IMR-90 (cell line): ENCODE measurements at regions not wholly inside any gene's neighbourhood (a gene's known extent, or its start where the extent isn't known, plus 50 kb on each side); places are given as distances from the start of the nearest gene placed in this dataset.

Experiments
- ATAC-seq: fragments of 200-7000 bp; cut with Tn5 transposase; 2 replicates; pipeline ENCODE4 v1.9.1; 2020; ENCODE audit warnings: low read depth, mild to moderate bottlenecking, moderate library complexity
- BruUV-seq: library from RNA; stranded (reverse); fragments of 400-500 nt; replicated peaks from 2 replicates; lab custom pipeline; 2021; lab: Mats Ljungman, UMichigan
- CTCF ChIA-PET: fragments of 300-600 bp; formaldehyde crosslinking; extraction: SDS; loops from one replicate; lab custom pipeline; 2021; ENCODE audit warnings: antibody characterized with exemption; lab: Yijun Ruan, JAX
- POLR2A ChIA-PET: fragments of 300-600 bp; sonication (Branson Sonifier 250); formaldehyde crosslinking; loops from one replicate; lab custom pipeline; 2022; ENCODE audit warnings: antibody characterized with exemption; ENCODE audit not compliant: unreplicated experiment; lab: Charles Lee
- DNase-seq: peaks from one replicate; pipeline ENCODE4 v3.0.0; 2013
- H2AFZ ChIP-seq: replicated peaks from 2 replicates; pipeline ENCODE3; 2013; ENCODE audit warnings: low read length, mild to moderate bottlenecking; ENCODE audit not compliant: poor library complexity
- H2AK5ac ChIP-seq: 2 replicates; pipeline ENCODE4 v1.6.1; 2013; ENCODE audit warnings: low read depth, low read length, inconsistent platforms
- H2AK9ac ChIP-seq: replicated peaks from 2 replicates; pipeline ENCODE3; 2013; ENCODE audit warnings: mild to moderate bottlenecking, low read depth, low read length, moderate library complexity; ENCODE audit not compliant: poor library complexity
- H2BK120ac ChIP-seq: 2 replicates; pipeline ENCODE4 v1.6.1; 2013; ENCODE audit warnings: low read depth, low read length, inconsistent platforms
- H2BK15ac ChIP-seq: 3 replicates; pipeline ENCODE4 v1.6.1; 2013; ENCODE audit warnings: low read depth, low read length, inconsistent platforms
- H2BK20ac ChIP-seq: 2 replicates; pipeline ENCODE4 v1.6.1; 2013; ENCODE audit warnings: low read depth, mild to moderate bottlenecking, inconsistent platforms, low read length, moderate library complexity
- H2BK5ac ChIP-seq: 2 replicates; pipeline ENCODE4 v1.6.1; 2013; ENCODE audit warnings: mild to moderate bottlenecking, low read depth, low read length, inconsistent platforms; ENCODE audit not compliant: poor library complexity, severe bottlenecking
- H3K14ac ChIP-seq: replicated peaks from 2 replicates; pipeline ENCODE4 v1.6.1; 2013; ENCODE audit warnings: low read depth, low read length, inconsistent platforms
- H3K18ac ChIP-seq: 2 replicates; pipeline ENCODE4 v1.6.1; 2013; ENCODE audit warnings: low read depth, low read length, control low read depth
- H3K23ac ChIP-seq: 2 replicates; pipeline ENCODE4 v1.6.1; 2013; ENCODE audit warnings: low read depth, low read length, inconsistent platforms
- H3K27ac ChIP-seq: 2 replicates; pipeline ENCODE4 v1.5.1; 2013; ENCODE audit warnings: mild to moderate bottlenecking, control low read depth, low read length; ENCODE audit not compliant: insufficient read depth
- H3K27me3 ChIP-seq: 2 replicates; pipeline ENCODE4 v1.6.1; 2013; ENCODE audit warnings: low read length; ENCODE audit not compliant: control insufficient read depth, insufficient read depth
- H3K36me3 ChIP-seq: 2 replicates; pipeline ENCODE4 v1.6.1; 2013; ENCODE audit warnings: low read length, mixed read lengths; ENCODE audit not compliant: control insufficient read depth, insufficient read depth
- H3K4ac ChIP-seq: 2 replicates; pipeline ENCODE4 v1.6.1; 2013; ENCODE audit warnings: low read depth, low read length, inconsistent platforms
- H3K4me1 ChIP-seq: 2 replicates; pipeline ENCODE4 v1.6.1; 2013; ENCODE audit warnings: low read length, mixed read lengths; ENCODE audit not compliant: control insufficient read depth, insufficient read depth
- H3K4me2 ChIP-seq: 2 replicates; pipeline ENCODE4 v1.6.1; 2013; ENCODE audit warnings: low read depth, mild to moderate bottlenecking, control low read depth, low read length, moderate library complexity
- H3K4me3 ChIP-seq: 2 replicates; pipeline ENCODE4 v1.5.1; 2013; ENCODE audit warnings: low read depth, mild to moderate bottlenecking, control low read depth, low read length, moderate library complexity; ENCODE audit not compliant: insufficient read depth
- H3K56ac ChIP-seq: 2 replicates; pipeline ENCODE4 v1.6.1; 2013; ENCODE audit warnings: low read length, inconsistent platforms; ENCODE audit not compliant: insufficient read depth; ENCODE audit errors: extremely low read depth
- H3K79me1 ChIP-seq, 2 experiments: 2 replicates each; pipeline ENCODE4 v1.6.1; 2013; ENCODE audit warnings: low read length in 2 of 2, inconsistent platforms in 1 of 2, low read depth in 1 of 2
- H3K9ac ChIP-seq: 2 replicates; pipeline ENCODE4 v1.6.1; 2013; ENCODE audit warnings: low read depth, low read length, control low read depth
- H3K9me1 ChIP-seq: 2 replicates; pipeline ENCODE4 v1.6.1; 2013; ENCODE audit warnings: low read length, inconsistent platforms; ENCODE audit not compliant: insufficient read depth
- H3K9me3 ChIP-seq: 2 replicates; pipeline ENCODE4 v1.6.1; 2013; ENCODE audit warnings: low read length; ENCODE audit not compliant: control insufficient read depth, insufficient read depth
- H4K20me1 ChIP-seq: 2 replicates; pipeline ENCODE4 v1.6.1; 2013; ENCODE audit warnings: low read length, inconsistent platforms; ENCODE audit not compliant: insufficient read depth
- H4K5ac ChIP-seq: 2 replicates; pipeline ENCODE4 v1.6.1; 2013; ENCODE audit warnings: mild to moderate bottlenecking, low read depth, low read length, control low read depth
- H4K8ac ChIP-seq, 2 experiments: 2 replicates each; pipeline ENCODE4 v1.6.1; 2013; ENCODE audit warnings: low read depth in 2 of 2, low read length in 2 of 2, control low read depth in 1 of 2, inconsistent platforms in 1 of 2
- H4K91ac ChIP-seq: 2 replicates; pipeline ENCODE4 v1.6.1; 2013; ENCODE audit warnings: low read depth, low read length, inconsistent platforms; ENCODE audit not compliant: insufficient read depth
- FOS ChIP-seq: fragments of 150-350 bp; IDR thresholded peaks from 2 replicates; pipeline ENCODE4 v1.6.1; 2016; ENCODE audit warnings: low read depth, low read length
- MAFK ChIP-seq: IDR thresholded peaks from 2 replicates; pipeline ENCODE4 v1.6.1; 2012; ENCODE audit warnings: low read depth, low read length, improper control_type of control experiment
- RAD21 ChIP-seq: IDR thresholded peaks from 2 replicates; pipeline ENCODE4 v1.6.1; 2012; ENCODE audit warnings: low read length, improper control_type of control experiment
- SMC3 ChIP-seq: fragments of 150-350 bp; IDR thresholded peaks from 2 replicates; pipeline ENCODE4 v1.6.1; 2016; ENCODE audit warnings: low read depth, mild to moderate bottlenecking, antibody characterized with exemption, low read length, moderate library complexity
- WGBS, 2 experiments: methylation state at CpG; one replicate each; pipeline versions ENCODE4 v1.1.5 to v1.1.7; 2013; ENCODE audit warnings: missing lambda C conversion rate in 2 of 2; ENCODE audit not compliant: insufficient read length in 1 of 2; ENCODE audit errors: extremely low coverage in 2 of 2; 5-methylcytosine and 5-hydroxymethylcytosine counted together
- dilution Hi-C: fragments of 300-500 bp; cut with HindIII; formaldehyde crosslinking; loops from one replicate; pipeline ENCODE4 v1.14.3; 2018; ENCODE audit warnings: low sequenced_read_pairs; ENCODE audit not compliant: unreplicated experiment
- in situ Hi-C: fragments of 300-500 bp; cut with MboI; formaldehyde crosslinking; loops from 3 replicates; pipeline ENCODE4 v1.14.3; 2019; ENCODE audit warnings: low sequenced_read_pairs, inconsistent platforms, mixed read lengths
- intact Hi-C: fragments of 100-400 bp; cut with micrococcal nuclease; formaldehyde crosslinking; loops from 2 replicates; pipeline ENCODE4 v1.10.0; 2022
- TF ChIP-seq, protein P1 (sequence below): fragments of 150-350 bp; IDR thresholded peaks from 2 replicates; pipeline ENCODE4 v1.6.1; 2017; ENCODE audit warnings: mild to moderate bottlenecking, antibody characterized with exemption, low read length, low read depth

GRCh38 chr10:123597676-123598075 lies 68.5 kb upstream of the GPR26 start:
- ChIA-PET POLR2A (no interaction called here), CTCF (no interaction called here)
- H2BK120ac ChIP-seq, result no peak overlapping the region
- no CpG with 5 or more reads among the region's 4 CpGs for WGBS, 2 experiments
- H3K36me3 ChIP-seq, result no peaks in the 10 kb centered on the region
- in situ Hi-C loops, result no loop called here
- H3K9me1 ChIP-seq, result no peaks in the 10 kb centered on the region
- no peak overlapping the region for H3K4me2 ChIP-seq
- H2BK5ac ChIP-seq, result no peak overlapping the region
- H3K27me3 ChIP-seq, result no peaks in the 10 kb centered on the region
- H2AK9ac ChIP-seq, result no peak overlapping the region
- BruUV-seq, result no TSS peak
- H3K9ac ChIP-seq, result no peak overlapping the region
- dilution Hi-C loops, result no loop called here
- no peaks in the 10 kb centered on the region for H4K20me1 ChIP-seq
- no peak overlapping the region for H2AFZ ChIP-seq
- H4K5ac ChIP-seq, result no peak overlapping the region
- H4K8ac ChIP-seq, result no peak overlapping the region
- H3K23ac ChIP-seq, result no peak overlapping the region
- TF ChIP-seq RAD21 (no peak), FOS (no peak), SMC3 (no peak), MAFK (no peak)
- TF ChIP-seq, protein P1, sequence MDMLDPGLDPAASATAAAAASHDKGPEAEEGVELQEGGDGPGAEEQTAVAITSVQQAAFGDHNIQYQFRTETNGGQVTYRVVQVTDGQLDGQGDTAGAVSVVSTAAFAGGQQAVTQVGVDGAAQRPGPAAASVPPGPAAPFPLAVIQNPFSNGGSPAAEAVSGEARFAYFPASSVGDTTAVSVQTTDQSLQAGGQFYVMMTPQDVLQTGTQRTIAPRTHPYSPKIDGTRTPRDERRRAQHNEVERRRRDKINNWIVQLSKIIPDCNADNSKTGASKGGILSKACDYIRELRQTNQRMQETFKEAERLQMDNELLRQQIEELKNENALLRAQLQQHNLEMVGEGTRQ, result no peak
- intact Hi-C loops, result no loop called here
- peaks cover 22% of the 10 kb centered on the region for H3K9me3 ChIP-seq
- no peak overlapping the region for H3K14ac ChIP-seq
- no peak overlapping the region for H3K18ac ChIP-seq
- ATAC-seq (no peak), DNase-seq (no peak)
- no peaks in the 10 kb centered on the region for H3K4me1 ChIP-seq
- no peak overlapping the region for H4K91ac ChIP-seq
- no peak overlapping the region for H3K56ac ChIP-seq
- H3K27ac ChIP-seq, result no peak overlapping the region
- no peak overlapping the region for H3K4ac ChIP-seq
- no peak overlapping the region for H3K4me3 ChIP-seq
- H2BK15ac ChIP-seq, result no peak overlapping the region
- no peak overlapping the region for H2BK20ac ChIP-seq
- no peak overlapping the region for H2AK5ac ChIP-seq
- no peaks in the 10 kb centered on the region for H3K79me1 ChIP-seq
